ENCODE measurements at regions not wholly inside any gene's neighbourhood (a gene's known extent, or its start where the extent isn't known, plus 50 kb on each side); places are given as distances from the start of the nearest gene placed in this dataset.

DNA sequence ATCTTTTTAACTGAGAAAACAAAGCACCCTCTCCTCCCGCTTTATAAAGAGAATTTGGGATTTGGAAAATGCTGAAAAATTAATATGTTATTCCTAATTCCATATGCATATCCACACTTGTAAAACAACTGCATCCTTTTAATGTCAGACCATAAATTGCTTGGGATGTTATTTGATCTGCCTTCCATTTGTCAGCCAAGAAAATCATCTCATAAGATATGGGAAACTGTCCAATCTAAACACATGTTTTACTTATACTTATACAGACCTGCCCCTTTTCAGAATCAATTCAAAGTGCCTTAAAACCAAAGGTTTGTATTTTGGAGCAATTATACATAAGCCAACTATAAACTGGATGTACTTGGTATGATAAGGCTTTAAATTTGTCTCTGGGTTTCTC, 595.5 kb upstream of the PFKP start (continued):
- TF ChIP-seq, protein P1, sequence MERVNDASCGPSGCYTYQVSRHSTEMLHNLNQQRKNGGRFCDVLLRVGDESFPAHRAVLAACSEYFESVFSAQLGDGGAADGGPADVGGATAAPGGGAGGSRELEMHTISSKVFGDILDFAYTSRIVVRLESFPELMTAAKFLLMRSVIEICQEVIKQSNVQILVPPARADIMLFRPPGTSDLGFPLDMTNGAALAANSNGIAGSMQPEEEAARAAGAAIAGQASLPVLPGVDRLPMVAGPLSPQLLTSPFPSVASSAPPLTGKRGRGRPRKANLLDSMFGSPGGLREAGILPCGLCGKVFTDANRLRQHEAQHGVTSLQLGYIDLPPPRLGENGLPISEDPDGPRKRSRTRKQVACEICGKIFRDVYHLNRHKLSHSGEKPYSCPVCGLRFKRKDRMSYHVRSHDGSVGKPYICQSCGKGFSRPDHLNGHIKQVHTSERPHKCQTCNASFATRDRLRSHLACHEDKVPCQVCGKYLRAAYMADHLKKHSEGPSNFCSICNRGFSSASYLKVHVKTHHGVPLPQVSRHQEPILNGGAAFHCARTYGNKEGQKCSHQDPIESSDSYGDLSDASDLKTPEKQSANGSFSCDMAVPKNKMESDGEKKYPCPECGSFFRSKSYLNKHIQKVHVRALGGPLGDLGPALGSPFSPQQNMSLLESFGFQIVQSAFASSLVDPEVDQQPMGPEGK (tag by site-specific recombination; IDR thresholded peaks at IDR 0.05): no peak
- no peak for TF ChIP-seq ZNF10 (tag by site-specific recombination; IDR thresholded peaks at IDR 0.05)
- TF ChIP-seq, protein P2, sequence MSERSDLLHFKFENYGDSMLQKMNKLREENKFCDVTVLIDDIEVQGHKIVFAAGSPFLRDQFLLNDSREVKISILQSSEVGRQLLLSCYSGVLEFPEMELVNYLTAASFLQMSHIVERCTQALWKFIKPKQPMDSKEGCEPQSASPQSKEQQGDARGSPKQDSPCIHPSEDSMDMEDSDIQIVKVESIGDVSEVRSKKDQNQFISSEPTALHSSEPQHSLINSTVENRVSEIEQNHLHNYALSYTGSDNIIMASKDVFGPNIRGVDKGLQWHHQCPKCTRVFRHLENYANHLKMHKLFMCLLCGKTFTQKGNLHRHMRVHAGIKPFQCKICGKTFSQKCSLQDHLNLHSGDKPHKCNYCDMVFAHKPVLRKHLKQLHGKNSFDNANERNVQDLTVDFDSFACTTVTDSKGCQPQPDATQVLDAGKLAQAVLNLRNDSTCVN (tag by site-specific recombination; optimal IDR thresholded peaks at IDR 0.05): no peak
- TF ChIP-seq ZNF221 (tag by site-specific recombination; IDR thresholded peaks at IDR 0.05; ENCODE audit: borderline replicate concordance): no peak
- TF ChIP-seq, protein P3, sequence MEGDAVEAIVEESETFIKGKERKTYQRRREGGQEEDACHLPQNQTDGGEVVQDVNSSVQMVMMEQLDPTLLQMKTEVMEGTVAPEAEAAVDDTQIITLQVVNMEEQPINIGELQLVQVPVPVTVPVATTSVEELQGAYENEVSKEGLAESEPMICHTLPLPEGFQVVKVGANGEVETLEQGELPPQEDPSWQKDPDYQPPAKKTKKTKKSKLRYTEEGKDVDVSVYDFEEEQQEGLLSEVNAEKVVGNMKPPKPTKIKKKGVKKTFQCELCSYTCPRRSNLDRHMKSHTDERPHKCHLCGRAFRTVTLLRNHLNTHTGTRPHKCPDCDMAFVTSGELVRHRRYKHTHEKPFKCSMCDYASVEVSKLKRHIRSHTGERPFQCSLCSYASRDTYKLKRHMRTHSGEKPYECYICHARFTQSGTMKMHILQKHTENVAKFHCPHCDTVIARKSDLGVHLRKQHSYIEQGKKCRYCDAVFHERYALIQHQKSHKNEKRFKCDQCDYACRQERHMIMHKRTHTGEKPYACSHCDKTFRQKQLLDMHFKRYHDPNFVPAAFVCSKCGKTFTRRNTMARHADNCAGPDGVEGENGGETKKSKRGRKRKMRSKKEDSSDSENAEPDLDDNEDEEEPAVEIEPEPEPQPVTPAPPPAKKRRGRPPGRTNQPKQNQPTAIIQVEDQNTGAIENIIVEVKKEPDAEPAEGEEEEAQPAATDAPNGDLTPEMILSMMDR (tag by site-specific recombination; IDR thresholded peaks at IDR 0.05): no peak
- TF ChIP-seq ZNF624 (tag by site-specific recombination; IDR thresholded peaks at IDR 0.05): no peak
- TF ChIP-seq, protein P4, sequence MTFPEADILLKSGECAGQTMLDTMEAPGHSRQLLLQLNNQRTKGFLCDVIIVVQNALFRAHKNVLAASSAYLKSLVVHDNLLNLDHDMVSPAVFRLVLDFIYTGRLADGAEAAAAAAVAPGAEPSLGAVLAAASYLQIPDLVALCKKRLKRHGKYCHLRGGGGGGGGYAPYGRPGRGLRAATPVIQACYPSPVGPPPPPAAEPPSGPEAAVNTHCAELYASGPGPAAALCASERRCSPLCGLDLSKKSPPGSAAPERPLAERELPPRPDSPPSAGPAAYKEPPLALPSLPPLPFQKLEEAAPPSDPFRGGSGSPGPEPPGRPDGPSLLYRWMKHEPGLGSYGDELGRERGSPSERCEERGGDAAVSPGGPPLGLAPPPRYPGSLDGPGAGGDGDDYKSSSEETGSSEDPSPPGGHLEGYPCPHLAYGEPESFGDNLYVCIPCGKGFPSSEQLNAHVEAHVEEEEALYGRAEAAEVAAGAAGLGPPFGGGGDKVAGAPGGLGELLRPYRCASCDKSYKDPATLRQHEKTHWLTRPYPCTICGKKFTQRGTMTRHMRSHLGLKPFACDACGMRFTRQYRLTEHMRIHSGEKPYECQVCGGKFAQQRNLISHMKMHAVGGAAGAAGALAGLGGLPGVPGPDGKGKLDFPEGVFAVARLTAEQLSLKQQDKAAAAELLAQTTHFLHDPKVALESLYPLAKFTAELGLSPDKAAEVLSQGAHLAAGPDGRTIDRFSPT (tag by site-specific recombination; IDR thresholded peaks at IDR 0.05): no peak
- TF ChIP-seq ZNF777 (tag by site-specific recombination; IDR thresholded peaks at IDR 0.05; ENCODE audit: borderline replicate concordance): no peak
- TF ChIP-seq ZNF184 (tag by site-specific recombination; IDR thresholded peaks at IDR 0.05): no peak
- TF ChIP-seq, protein P5, sequence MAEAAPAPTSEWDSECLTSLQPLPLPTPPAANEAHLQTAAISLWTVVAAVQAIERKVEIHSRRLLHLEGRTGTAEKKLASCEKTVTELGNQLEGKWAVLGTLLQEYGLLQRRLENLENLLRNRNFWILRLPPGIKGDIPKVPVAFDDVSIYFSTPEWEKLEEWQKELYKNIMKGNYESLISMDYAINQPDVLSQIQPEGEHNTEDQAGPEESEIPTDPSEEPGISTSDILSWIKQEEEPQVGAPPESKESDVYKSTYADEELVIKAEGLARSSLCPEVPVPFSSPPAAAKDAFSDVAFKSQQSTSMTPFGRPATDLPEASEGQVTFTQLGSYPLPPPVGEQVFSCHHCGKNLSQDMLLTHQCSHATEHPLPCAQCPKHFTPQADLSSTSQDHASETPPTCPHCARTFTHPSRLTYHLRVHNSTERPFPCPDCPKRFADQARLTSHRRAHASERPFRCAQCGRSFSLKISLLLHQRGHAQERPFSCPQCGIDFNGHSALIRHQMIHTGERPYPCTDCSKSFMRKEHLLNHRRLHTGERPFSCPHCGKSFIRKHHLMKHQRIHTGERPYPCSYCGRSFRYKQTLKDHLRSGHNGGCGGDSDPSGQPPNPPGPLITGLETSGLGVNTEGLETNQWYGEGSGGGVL (tag by site-specific recombination; IDR thresholded peaks at IDR 0.05): no peak
- no peak for TF ChIP-seq ZNF530 (tag by site-specific recombination; IDR thresholded peaks at IDR 0.05; ENCODE audit: low read depth)

DNA sequence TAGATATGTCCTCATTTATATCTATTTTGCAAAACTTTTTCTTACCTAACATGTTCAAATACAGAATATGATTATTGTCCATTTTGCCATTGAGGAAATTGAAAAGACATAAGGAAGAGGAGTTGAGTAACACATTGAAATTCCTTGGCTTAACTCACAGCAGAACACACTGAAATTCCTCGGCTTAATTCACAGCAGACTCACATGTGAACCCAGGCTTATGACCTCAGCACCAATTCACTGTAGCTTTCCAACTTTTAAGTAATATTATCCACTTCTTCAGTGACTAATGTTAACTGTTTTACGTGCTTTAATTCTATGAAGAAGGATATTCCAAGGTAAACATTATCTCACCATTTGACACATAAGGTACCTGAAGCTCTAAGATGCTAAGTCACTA, 597.5 kb upstream of the PFKP start:
- CTCF ChIA-PET: no interaction called here
- no peaks in the 10 kb centered on the region for H3K9me3 ChIP-seq (ENCODE audit: control insufficient read depth, insufficient read depth, low read depth, low read length)
- no peak for TF ChIP-seq ZNF658 (tag by site-specific recombination; IDR thresholded peaks at IDR 0.05)
- TF ChIP-seq, protein P6, sequence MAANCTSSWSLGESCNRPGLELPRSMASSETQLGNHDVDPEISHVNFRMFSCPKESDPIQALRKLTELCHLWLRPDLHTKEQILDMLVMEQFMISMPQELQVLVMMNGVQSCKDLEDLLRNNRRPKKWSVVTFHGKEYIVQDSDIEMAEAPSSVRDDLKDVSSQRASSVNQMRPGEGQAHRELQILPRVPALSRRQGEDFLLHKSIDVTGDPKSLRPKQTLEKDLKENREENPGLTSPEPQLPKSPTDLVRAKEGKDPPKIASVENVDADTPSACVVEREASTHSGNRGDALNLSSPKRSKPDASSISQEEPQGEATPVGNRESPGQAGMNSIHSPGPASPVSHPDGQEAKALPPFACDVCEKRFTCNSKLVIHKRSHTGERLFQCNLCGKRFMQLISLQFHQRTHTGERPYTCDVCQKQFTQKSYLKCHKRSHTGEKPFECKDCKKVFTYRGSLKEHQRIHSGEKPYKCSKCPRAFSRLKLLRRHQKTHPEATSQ (tag by site-specific recombination; IDR thresholded peaks at IDR 0.05): no peak
- no peak for TF ChIP-seq IKZF3 (tag by site-specific recombination; IDR thresholded peaks at IDR 0.05)
- no peak for TF ChIP-seq REPIN1 (tag by site-specific recombination; IDR thresholded peaks at IDR 0.05; ENCODE audit: low read depth)
- no peak for TF ChIP-seq ZNF121 (tag by site-specific recombination; IDR thresholded peaks at IDR 0.05)
- TF ChIP-seq EGR2 (tag by site-specific recombination; IDR thresholded peaks at IDR 0.05; ENCODE audit: low read depth): no peak
- no peak for TF ChIP-seq ZNF514 (tag by site-specific recombination; IDR thresholded peaks at IDR 0.05)
- no peak for TF ChIP-seq ZNF223 (tag by site-specific recombination; IDR thresholded peaks at IDR 0.05)
- TF ChIP-seq ZNF302 (tag by site-specific recombination; IDR thresholded peaks at IDR 0.05; ENCODE audit: low read depth): no peak
- TF ChIP-seq ZNF274 (IDR thresholded peaks at IDR 0.05; ENCODE audit: low read length): no peak
- no peak for TF ChIP-seq ZNF274 (tag by site-specific recombination; IDR thresholded peaks at IDR 0.05; ENCODE audit: borderline replicate concordance)
- no peak for TF ChIP-seq HOXD13 (CRISPR knock-in tag; IDR thresholded peaks at IDR 0.05; ENCODE audit: borderline replicate concordance)
- TF ChIP-seq ZNF664 (tag by site-specific recombination; IDR thresholded peaks at IDR 0.05): no peak
- TF ChIP-seq ZNF214 (tag by site-specific recombination; IDR thresholded peaks at IDR 0.05; ENCODE audit: borderline replicate concordance): no peak
- no peak for TF ChIP-seq ZNF792 (tag by site-specific recombination; IDR thresholded peaks at IDR 0.05)
- no peak for TF ChIP-seq ZXDB (tag by site-specific recombination; IDR thresholded peaks at IDR 0.05)

More for the DNA sequence above, 597.5 kb upstream of the PFKP start:
- H3K4me3 ChIP-seq (ENCODE audit: low read depth, low read length): no peak overlapping the region
- H3K27ac ChIP-seq (ENCODE audit: extremely low read depth, low read depth, low read length): no peak overlapping the region
- no peaks in the 10 kb centered on the region for H3K36me3 ChIP-seq (ENCODE audit: control insufficient read depth in 2 of 2, insufficient read depth in 1 of 2, low read length in 2 of 2)
- H3K4me1 ChIP-seq (ENCODE audit: control insufficient read depth, insufficient read depth, low read length): 0 out of 2 replicates have a peak, but pooled peaks cover 10% of the 10 kb centered on the region
- POLR2A ChIA-PET: no interaction called here
